ENCODE measurements at regions not wholly inside any gene's neighbourhood (a gene's known extent, or its start where the extent isn't known, plus 50 kb on each side); places are given as distances from the start of the nearest gene placed in this dataset.
"Not testable (repeated sequence)": the region's sequence is repeated elsewhere in the genome, so short reads cannot be mapped to it uniquely, and the experiment has no call there.

DNA sequence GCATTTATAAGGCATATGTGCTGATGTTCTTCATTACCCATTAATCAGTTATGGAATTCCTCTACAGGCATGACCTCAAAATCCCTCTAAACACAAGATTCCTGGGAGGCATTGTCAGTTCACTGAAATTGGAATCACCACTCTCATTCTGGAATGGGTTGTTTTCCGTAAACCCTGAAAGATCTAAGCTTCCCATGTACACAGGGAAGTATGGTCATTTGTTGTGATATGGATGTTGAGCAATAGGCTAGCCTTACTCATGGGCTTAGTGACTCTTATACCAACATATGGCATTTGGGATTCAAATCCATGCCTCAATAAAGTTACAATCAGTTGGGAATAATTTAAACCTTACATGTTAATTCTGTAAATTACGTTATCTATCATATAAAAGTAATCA, 258.0 kb downstream of the XPNPEP1 start:
- no peaks in the 10 kb centered on the region for H3K4me1 ChIP-seq (ENCODE audit: control insufficient read depth in 1 of 2, insufficient read depth in 2 of 2, low read length in 2 of 2)
- H3K27ac ChIP-seq (ENCODE audit: low read depth, low read length) = no peak overlapping the region
- no peaks in the 10 kb centered on the region for H3K9me3 ChIP-seq (ENCODE audit: control insufficient read depth in 1 of 2, low read length in 2 of 2)
- no peak overlapping the region for H3K9ac ChIP-seq (ENCODE audit: low read depth in 1 of 2, low read length in 2 of 2)
- no peaks in the 10 kb centered on the region for H3K27me3 ChIP-seq (ENCODE audit: control insufficient read depth in 1 of 2, insufficient read depth in 2 of 2, low read length in 2 of 2)
- no peaks in the 10 kb centered on the region for H3K36me3 ChIP-seq (ENCODE audit: control insufficient read depth in 1 of 2, insufficient read depth in 2 of 2, low read length in 2 of 2)
- no peak overlapping the region for H3K4me3 ChIP-seq (ENCODE audit: low read depth in 1 of 2, low read length in 2 of 2)

DNA sequence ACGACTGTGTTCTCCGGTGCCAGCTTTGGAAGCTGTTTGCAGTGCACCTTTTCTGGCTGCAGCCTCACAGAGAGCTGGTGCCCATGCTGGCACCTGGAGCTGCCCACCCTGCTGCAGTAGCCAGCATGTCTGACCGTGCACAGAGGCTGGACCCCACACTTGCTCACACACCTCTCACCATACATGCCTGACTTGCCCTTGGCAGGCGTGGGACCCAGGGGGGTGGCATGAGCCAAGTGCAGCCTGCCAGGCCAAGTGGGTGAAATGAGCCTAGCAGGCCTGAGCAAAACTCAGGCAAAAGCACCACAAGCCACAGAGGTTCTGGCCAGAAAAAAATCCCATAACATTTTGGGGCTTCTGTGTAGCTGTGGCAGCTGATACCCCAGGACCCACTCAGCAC, 258.8 kb downstream of the XPNPEP1 start:
- no peaks in the 10 kb centered on the region for H3K4me1 ChIP-seq (ENCODE audit: control insufficient read depth in 1 of 2, insufficient read depth in 2 of 2, low read length in 2 of 2)
- no peaks in the 10 kb centered on the region for H3K27me3 ChIP-seq (ENCODE audit: control insufficient read depth in 1 of 2, insufficient read depth in 2 of 2, low read length in 2 of 2)
- H3K27ac ChIP-seq (ENCODE audit: low read depth, low read length) = no peak overlapping the region
- no peak overlapping the region for H3K9ac ChIP-seq (ENCODE audit: low read depth in 1 of 2, low read length in 2 of 2)
- H3K9me3 ChIP-seq (ENCODE audit: control insufficient read depth in 1 of 2, low read length in 2 of 2) = no peaks in the 10 kb centered on the region
- H3K36me3 ChIP-seq (ENCODE audit: control insufficient read depth in 1 of 2, insufficient read depth in 2 of 2, low read length in 2 of 2) = no peaks in the 10 kb centered on the region
- H3K4me3 ChIP-seq (ENCODE audit: low read depth in 1 of 2, low read length in 2 of 2) = no peak overlapping the region

DNA sequence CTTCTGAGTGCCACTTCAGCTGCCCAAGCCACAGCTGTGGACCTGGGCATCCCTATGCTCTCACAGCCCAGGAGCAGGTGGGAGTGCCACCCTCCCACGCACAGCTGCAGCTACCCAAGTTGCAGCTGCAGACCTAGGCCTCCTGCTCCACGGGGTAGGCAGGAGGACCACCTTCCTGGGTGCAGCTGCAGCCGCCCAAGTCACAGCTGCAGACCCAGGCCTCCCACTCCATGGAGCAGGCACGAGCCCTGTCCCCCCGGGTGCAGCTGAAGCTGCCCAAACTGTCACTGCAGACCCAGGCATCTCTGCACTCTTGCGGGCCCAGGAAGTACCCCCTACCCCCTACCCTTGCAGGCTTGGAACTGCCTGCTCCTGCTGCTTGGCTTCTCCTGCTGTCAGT, 260.2 kb downstream of the XPNPEP1 start:
- no peaks in the 10 kb centered on the region for H3K9me3 ChIP-seq (ENCODE audit: control insufficient read depth in 1 of 2, low read length in 2 of 2)
- no peak overlapping the region for H3K9ac ChIP-seq (ENCODE audit: low read depth in 1 of 2, low read length in 2 of 2)
- no peaks in the 10 kb centered on the region for H3K27me3 ChIP-seq (ENCODE audit: control insufficient read depth in 1 of 2, insufficient read depth in 2 of 2, low read length in 2 of 2)
- H3K4me3 ChIP-seq (ENCODE audit: low read depth in 1 of 2, low read length in 2 of 2) = no peak overlapping the region
- no peaks in the 10 kb centered on the region for H3K4me1 ChIP-seq (ENCODE audit: control insufficient read depth in 1 of 2, insufficient read depth in 2 of 2, low read length in 2 of 2)
- no peak overlapping the region for H3K27ac ChIP-seq (ENCODE audit: low read depth, low read length)
- no peaks in the 10 kb centered on the region for H3K36me3 ChIP-seq (ENCODE audit: control insufficient read depth in 1 of 2, insufficient read depth in 2 of 2, low read length in 2 of 2)

DNA sequence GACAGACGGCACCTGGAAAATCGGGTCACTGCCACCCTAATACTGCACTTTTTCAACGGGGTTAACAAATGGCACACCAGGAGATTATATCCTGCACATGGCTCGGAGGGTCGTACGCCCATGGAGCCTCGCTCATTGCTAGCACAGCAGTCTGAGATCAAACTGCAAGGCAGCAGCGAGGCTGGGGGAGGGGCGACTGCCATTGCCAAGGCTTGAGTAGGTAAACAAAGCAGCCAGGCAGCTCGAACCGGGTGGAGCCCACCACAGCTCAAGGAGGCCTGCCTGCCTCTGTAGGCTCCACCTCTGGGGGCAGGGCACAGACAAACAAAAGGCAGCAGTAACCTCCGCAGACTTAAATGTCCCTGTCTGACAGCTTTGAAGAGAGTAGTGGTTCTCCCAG, 270.7 kb downstream of the XPNPEP1 start:
- H3K4me1 ChIP-seq (ENCODE audit: control insufficient read depth in 1 of 2, insufficient read depth in 2 of 2, low read length in 2 of 2); H3K9ac ChIP-seq (ENCODE audit: low read depth in 1 of 2, low read length in 2 of 2); H3K27ac ChIP-seq (ENCODE audit: low read depth, low read length); H3K9me3 ChIP-seq (ENCODE audit: control insufficient read depth in 1 of 2, low read length in 2 of 2); H3K36me3 ChIP-seq (ENCODE audit: control insufficient read depth in 1 of 2, insufficient read depth in 2 of 2, low read length in 2 of 2); H3K4me3 ChIP-seq (ENCODE audit: low read depth in 1 of 2, low read length in 2 of 2); H3K27me3 ChIP-seq (ENCODE audit: control insufficient read depth in 1 of 2, insufficient read depth in 2 of 2, low read length in 2 of 2): not testable (repeated sequence)

DNA sequence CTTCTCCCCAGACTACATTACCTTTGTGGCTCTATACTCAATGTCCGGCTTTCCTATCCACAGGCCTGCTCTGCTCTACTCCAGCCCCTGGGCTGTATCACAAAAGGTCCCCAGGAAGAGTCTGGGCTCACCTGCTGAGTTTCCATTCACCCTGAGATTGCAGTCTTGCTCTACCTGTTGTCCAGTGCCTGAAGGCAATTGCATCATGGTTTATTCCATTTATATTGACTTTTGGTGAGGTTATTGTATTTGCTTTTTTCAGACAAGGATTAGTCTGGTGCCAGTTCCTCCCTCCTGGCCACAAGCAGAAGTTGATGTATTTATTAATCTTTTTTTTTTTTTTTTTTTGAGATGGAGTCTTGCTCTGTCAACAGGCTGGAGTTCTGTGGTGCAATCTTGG, 273.1 kb downstream of the XPNPEP1 start:
- Histone ChIP-seq H3K27me3 (ENCODE audit: control insufficient read depth in 1 of 2, insufficient read depth in 2 of 2, low read length in 2 of 2) (no peaks in the 10 kb centered on the region), H3K9ac (ENCODE audit: low read depth in 1 of 2, low read length in 2 of 2) (no peak overlapping the region), H3K4me3 (ENCODE audit: low read depth in 1 of 2, low read length in 2 of 2) (no peak overlapping the region), H3K9me3 (ENCODE audit: control insufficient read depth in 1 of 2, low read length in 2 of 2) (no peaks in the 10 kb centered on the region), H3K4me1 (ENCODE audit: control insufficient read depth in 1 of 2, insufficient read depth in 2 of 2, low read length in 2 of 2) (no peaks in the 10 kb centered on the region), H3K36me3 (ENCODE audit: control insufficient read depth in 1 of 2, insufficient read depth in 2 of 2, low read length in 2 of 2) (no peaks in the 10 kb centered on the region), H3K27ac (ENCODE audit: low read depth, low read length) (no peak overlapping the region)

DNA sequence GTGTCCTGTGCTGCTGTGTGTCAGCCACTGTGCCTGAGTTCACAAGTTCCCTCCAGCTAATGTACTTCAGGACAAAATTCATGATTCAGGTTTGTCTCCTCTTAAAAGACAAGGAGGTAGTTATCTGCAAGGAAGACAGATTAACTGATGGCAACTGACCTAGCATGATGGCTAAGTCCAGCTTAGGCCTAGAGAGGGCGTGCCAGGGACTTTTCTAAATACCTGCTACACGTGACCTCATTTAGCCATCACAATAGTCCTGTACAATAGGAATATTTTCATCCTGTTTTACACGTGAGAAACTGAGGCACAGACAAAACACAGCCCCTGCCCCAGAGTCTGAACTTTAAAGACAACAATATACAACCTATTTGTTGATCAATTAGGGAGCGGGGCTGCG, 275.7 kb downstream of the XPNPEP1 start:
- H3K27ac ChIP-seq (ENCODE audit: low read depth, low read length) = no peak overlapping the region
- no peak overlapping the region for H3K4me3 ChIP-seq (ENCODE audit: low read depth in 1 of 2, low read length in 2 of 2)
- H3K9ac ChIP-seq (ENCODE audit: low read depth in 1 of 2, low read length in 2 of 2) = no peak overlapping the region
- H3K27me3 ChIP-seq (ENCODE audit: control insufficient read depth in 1 of 2, insufficient read depth in 2 of 2, low read length in 2 of 2) = no peaks in the 10 kb centered on the region
- no peaks in the 10 kb centered on the region for H3K4me1 ChIP-seq (ENCODE audit: control insufficient read depth in 1 of 2, insufficient read depth in 2 of 2, low read length in 2 of 2)
- H3K9me3 ChIP-seq (ENCODE audit: control insufficient read depth in 1 of 2, low read length in 2 of 2) = no peaks in the 10 kb centered on the region
- H3K36me3 ChIP-seq (ENCODE audit: control insufficient read depth in 1 of 2, insufficient read depth in 2 of 2, low read length in 2 of 2) = no peaks in the 10 kb centered on the region

DNA sequence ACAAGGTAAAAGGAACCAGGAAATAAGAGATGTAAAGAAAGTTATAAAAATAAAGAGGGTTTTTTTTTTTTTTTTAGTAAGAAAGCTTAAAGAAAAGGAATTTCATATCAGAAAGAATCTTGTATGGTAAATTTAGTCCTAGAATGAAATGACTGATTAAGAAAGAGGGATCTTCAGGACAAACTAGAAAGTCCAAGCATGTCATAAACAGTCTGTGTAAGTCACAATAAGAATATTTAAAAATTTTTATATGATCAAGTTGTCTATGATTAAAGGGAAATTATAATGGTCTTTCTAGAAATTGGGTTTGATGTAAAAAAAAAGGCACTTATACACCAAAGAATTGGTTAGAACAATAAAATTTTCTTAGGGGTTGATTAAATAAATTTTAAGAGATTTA, 289.5 kb downstream of the XPNPEP1 start:
- H3K27me3 ChIP-seq (ENCODE audit: control insufficient read depth in 1 of 2, insufficient read depth in 2 of 2, low read length in 2 of 2) = no peaks in the 10 kb centered on the region
- no peak overlapping the region for H3K9ac ChIP-seq (ENCODE audit: low read depth in 1 of 2, low read length in 2 of 2)
- H3K36me3 ChIP-seq (ENCODE audit: control insufficient read depth in 1 of 2, insufficient read depth in 2 of 2, low read length in 2 of 2) = no peaks in the 10 kb centered on the region
- peaks cover 0 to 10% of the 10 kb centered on the region in 2 donors for H3K9me3 ChIP-seq (ENCODE audit: control insufficient read depth in 1 of 2, low read length in 2 of 2)
- no peak overlapping the region for H3K4me3 ChIP-seq (ENCODE audit: low read depth in 1 of 2, low read length in 2 of 2)
- H3K4me1 ChIP-seq (ENCODE audit: control insufficient read depth in 1 of 2, insufficient read depth in 2 of 2, low read length in 2 of 2) = no peaks in the 10 kb centered on the region
- H3K27ac ChIP-seq (ENCODE audit: low read depth, low read length) = no peak overlapping the region

DNA sequence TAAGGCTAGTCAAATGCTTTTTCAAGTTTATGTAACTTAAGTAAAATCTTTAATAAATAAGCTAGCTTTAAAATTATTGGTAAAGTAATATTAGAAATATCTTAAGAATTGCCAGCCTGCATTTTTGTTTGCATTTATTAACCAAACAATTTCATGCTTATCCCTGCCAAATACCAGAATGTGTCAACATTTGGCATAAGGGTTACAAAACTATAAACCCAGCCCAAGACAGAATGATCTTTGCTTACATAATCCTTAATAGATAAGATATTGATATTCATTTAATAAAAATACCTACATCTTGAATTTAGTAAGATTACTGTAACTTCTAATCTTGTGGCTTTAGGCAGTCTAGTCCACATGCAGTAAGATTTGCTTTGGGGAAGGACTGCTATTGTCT, 290.3 kb downstream of the XPNPEP1 start:
- H3K36me3 ChIP-seq (ENCODE audit: control insufficient read depth in 1 of 2, insufficient read depth in 2 of 2, low read length in 2 of 2); H3K9me3 ChIP-seq (ENCODE audit: control insufficient read depth in 1 of 2, low read length in 2 of 2); H3K4me1 ChIP-seq (ENCODE audit: control insufficient read depth in 1 of 2, insufficient read depth in 2 of 2, low read length in 2 of 2); H3K9ac ChIP-seq (ENCODE audit: low read depth in 1 of 2, low read length in 2 of 2); H3K27ac ChIP-seq (ENCODE audit: low read depth, low read length); H3K27me3 ChIP-seq (ENCODE audit: control insufficient read depth in 1 of 2, insufficient read depth in 2 of 2, low read length in 2 of 2); H3K4me3 ChIP-seq (ENCODE audit: low read depth in 1 of 2, low read length in 2 of 2): not testable (repeated sequence)

DNA sequence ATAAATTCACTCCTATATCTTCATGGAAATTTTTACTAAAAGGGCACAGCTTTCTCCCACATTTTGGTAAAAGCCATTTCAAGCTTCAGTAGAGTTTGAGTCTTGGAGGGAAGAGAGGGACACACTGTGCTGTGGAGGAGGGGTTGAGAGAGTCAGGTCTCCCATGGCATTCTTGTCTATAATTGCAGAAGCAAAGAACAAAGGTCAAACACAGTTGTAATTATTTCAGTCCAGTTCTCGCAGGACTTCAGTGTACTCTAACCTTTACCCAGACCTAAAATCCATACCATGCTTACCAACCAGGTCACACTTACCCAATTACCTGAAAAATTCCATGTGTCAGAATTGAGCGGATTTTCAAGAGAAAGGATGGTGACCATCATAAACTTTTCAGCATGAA, 298.4 kb downstream of the XPNPEP1 start:
- Histone ChIP-seq H3K9ac (ENCODE audit: low read depth in 1 of 2, low read length in 2 of 2) (no peak overlapping the region), H3K4me1 (ENCODE audit: control insufficient read depth in 1 of 2, insufficient read depth in 2 of 2, low read length in 2 of 2) (no peaks in the 10 kb centered on the region), H3K27ac (ENCODE audit: low read depth, low read length) (no peak overlapping the region), H3K9me3 (ENCODE audit: control insufficient read depth in 1 of 2, low read length in 2 of 2) (no peaks in the 10 kb centered on the region), H3K4me3 (ENCODE audit: low read depth in 1 of 2, low read length in 2 of 2) (no peak overlapping the region), H3K36me3 (ENCODE audit: control insufficient read depth in 1 of 2, insufficient read depth in 2 of 2, low read length in 2 of 2) (no peaks in the 10 kb centered on the region), H3K27me3 (ENCODE audit: control insufficient read depth in 1 of 2, insufficient read depth in 2 of 2, low read length in 2 of 2) (no peaks in the 10 kb centered on the region)

DNA sequence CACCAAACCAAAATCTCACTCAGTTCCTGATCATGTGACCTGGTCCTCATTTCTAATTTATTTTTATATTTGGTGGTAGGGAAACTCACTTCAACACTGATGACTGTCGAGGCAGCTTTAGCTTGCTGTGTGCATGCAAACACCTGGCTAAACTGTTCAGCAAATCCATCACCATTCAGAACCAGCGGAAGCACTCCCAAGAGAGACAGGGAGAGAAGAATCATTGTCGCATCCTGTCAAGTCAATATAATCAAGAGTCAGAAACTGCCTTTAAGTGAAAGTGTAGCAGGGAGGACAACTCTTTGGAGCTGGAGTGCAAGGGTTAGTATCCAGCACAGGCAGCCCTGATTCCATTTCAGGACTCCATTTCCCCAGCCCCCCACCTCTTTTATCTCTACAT, 300.7 kb downstream of the XPNPEP1 start:
- Histone ChIP-seq H3K9me3 (ENCODE audit: control insufficient read depth in 1 of 2, low read length in 2 of 2) (no peaks in the 10 kb centered on the region), H3K4me3 (ENCODE audit: low read depth in 1 of 2, low read length in 2 of 2) (no peak overlapping the region), H3K36me3 (ENCODE audit: control insufficient read depth in 1 of 2, insufficient read depth in 2 of 2, low read length in 2 of 2) (no peaks in the 10 kb centered on the region), H3K9ac (ENCODE audit: low read depth in 1 of 2, low read length in 2 of 2) (no peak overlapping the region), H3K27me3 (ENCODE audit: control insufficient read depth in 1 of 2, insufficient read depth in 2 of 2, low read length in 2 of 2) (no peaks in the 10 kb centered on the region), H3K4me1 (ENCODE audit: control insufficient read depth in 1 of 2, insufficient read depth in 2 of 2, low read length in 2 of 2) (no peaks in the 10 kb centered on the region), H3K27ac (ENCODE audit: low read depth, low read length) (no peak overlapping the region)

DNA sequence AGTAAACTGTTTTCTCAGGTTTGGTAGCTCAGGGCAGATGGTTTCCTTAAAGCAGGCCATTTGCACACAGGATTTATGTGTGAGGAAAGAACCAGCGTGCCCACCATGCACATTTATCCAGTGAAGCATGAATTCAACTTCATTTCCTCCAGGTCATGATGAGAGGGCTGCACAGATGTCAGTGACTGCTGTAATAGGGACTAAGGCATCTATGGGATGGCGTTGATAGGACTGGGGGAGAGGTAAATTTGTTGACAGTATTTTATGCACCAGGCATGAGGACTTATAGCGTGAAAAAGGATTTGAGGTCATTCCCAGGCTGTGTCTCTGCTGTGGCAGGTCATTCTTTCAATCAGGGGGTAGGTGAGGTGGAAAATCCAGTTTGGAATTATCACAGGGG, 302.9 kb downstream of the XPNPEP1 start:
- Histone ChIP-seq H3K9ac (ENCODE audit: low read depth in 1 of 2, low read length in 2 of 2) (no peak overlapping the region), H3K4me1 (ENCODE audit: control insufficient read depth in 1 of 2, insufficient read depth in 2 of 2, low read length in 2 of 2) (no peaks in the 10 kb centered on the region), H3K36me3 (ENCODE audit: control insufficient read depth in 1 of 2, insufficient read depth in 2 of 2, low read length in 2 of 2) (no peaks in the 10 kb centered on the region), H3K9me3 (ENCODE audit: control insufficient read depth in 1 of 2, low read length in 2 of 2) (no peaks in the 10 kb centered on the region), H3K27me3 (ENCODE audit: control insufficient read depth in 1 of 2, insufficient read depth in 2 of 2, low read length in 2 of 2) (no peaks in the 10 kb centered on the region), H3K4me3 (ENCODE audit: low read depth in 1 of 2, low read length in 2 of 2) (no peak overlapping the region), H3K27ac (ENCODE audit: low read depth, low read length) (no peak overlapping the region)

Data from duodenal mucosa (tissue), 2 donors.